Activated naive CD4-positive, alpha-beta T cell treated with anti-CD3 and anti-CD28 coated beads, Interleukin-2, amount 50 U/mL, for 16 hours (primary cell): ENCODE measurements at regions not wholly inside any gene's neighbourhood (a gene's known extent, or its start where the extent isn't known, plus 50 kb on each side); places are given as distances from the start of the nearest gene placed in this dataset.

Experiments used
- DNase-seq: peaks from one replicate; pipeline ENCODE4 v3.0.0-alpha.2; 2020

DNA sequence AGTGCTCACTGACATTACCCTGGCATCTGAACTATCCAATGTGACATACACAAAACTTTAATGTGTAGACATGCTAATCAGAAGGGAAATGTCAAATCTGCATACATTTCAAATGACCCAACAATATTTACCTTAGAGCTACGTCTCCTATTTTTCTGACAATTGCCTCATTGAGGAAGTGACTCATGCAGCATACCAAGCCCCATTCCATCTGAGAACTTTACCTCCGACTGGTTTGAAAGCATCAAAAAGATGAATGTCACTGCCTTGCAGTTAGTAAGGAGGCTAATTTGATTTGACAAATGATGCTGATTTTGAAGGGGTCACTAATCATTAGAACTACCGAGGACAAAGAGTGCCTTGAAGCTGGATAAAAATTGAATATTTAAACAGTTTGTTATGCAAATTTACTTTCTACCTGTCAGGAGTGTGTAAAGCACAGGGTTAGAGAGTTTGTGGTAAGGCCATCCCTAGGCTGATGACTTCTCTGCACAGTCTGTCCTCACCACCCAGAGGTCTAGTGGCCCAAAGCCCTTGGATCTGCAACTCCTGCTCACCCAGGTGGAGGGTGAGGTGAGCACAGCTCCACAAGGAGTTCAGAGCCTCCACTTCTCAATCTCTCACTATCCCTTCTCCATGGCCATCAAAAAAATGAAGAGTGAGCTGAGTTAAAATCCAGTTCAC, 500.3 kb upstream of the C1orf87 start:
- no peak for DNase-seq

DNA sequence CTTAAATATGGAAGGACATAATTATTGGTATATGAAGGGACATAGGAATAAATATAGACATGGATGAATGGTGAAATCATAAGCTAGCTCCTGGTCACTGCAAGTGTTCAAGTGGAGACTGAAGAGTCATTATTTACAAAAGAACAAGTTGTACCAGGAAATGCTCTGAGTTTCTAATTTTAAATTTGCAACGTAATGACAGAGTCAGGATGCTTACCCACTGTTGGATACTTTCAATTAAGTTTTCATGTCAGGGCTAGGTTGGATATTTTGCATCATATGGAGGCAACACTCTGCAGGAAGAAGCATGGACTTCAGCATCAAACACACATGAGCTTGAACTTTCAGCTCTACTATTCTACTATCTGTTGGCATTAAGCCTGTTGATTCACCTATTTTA, 499.6 kb upstream of the C1orf87 start:
- no peak for DNase-seq

DNA sequence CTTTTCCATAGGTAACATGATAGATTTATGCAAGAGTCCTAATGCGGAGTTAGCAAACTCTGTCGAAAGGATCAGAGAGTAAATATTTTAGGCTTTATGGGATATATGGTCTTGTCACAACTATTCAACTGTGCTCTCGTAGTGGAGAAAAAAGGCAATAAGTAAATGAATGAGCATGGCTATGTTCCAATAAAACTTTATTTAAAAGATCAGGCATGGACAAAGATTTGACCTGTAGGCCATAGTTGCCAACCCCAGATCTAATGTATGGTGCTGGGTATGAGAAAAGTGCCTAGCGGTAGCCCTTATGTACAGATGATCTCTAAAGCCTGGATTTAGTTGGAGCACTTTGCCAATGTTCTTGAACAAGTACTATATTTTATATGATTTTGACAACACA, 498.8 kb upstream of the C1orf87 start:
- no peak for DNase-seq

DNA sequence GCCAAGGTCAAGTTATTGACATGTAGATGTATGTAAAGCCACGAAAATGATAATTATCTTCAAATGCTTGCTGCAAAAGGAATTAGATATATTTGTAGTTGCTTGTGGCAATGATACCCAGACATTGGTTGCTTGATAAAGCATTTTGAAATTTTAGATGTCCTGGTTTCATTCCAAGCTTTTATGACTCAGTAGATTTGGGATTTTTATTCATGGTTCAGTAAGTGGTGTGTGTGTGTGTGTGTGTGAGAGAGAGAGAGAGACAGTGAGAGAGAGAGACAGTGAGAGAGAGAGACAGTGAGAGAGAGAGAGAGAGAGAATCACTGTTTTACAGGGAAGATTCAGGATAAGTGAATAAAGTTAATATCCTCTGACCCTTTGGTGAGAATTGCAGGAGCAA, 498.2 kb upstream of the C1orf87 start:
- DNase-seq = no peak

DNA sequence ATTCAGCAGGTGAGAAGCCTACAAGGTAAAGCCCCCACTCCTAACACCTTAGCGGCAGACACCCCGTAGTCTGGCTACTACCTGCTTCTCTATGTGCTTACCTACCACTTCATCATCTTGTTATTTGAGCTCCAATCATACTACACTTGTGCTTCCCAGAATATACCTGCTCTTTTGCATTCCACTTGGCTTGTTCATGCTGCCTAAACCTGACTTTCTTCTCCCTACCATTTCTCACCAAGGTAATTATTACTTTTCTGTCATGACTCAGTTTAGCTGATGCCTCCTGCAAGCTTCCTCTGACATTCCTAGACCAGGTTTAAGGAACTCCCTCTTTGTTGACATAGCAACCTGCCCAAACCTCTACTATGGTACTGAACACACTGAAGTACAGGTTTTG, 495.6 kb upstream of the C1orf87 start:
- DNase-seq = no peak

DNA sequence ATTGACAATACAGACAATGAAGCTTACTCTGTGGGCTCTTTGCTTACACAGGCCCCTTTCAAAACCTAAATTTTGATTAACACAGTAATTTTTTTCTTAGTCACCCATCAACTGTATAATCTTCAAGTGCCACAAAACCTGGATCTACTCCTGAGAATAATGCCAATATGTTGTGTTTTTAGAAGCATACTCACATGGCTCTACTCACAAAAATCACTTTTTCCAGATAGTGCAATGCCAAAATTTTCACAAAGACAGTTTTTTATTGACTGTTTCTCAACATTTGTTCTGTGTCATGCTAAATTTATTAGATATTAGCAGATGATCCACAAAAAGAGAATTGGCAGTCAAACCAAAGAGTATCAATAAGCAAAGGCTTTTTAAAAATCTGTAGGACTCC, 493.7 kb upstream of the C1orf87 start:
- no peak for DNase-seq

DNA sequence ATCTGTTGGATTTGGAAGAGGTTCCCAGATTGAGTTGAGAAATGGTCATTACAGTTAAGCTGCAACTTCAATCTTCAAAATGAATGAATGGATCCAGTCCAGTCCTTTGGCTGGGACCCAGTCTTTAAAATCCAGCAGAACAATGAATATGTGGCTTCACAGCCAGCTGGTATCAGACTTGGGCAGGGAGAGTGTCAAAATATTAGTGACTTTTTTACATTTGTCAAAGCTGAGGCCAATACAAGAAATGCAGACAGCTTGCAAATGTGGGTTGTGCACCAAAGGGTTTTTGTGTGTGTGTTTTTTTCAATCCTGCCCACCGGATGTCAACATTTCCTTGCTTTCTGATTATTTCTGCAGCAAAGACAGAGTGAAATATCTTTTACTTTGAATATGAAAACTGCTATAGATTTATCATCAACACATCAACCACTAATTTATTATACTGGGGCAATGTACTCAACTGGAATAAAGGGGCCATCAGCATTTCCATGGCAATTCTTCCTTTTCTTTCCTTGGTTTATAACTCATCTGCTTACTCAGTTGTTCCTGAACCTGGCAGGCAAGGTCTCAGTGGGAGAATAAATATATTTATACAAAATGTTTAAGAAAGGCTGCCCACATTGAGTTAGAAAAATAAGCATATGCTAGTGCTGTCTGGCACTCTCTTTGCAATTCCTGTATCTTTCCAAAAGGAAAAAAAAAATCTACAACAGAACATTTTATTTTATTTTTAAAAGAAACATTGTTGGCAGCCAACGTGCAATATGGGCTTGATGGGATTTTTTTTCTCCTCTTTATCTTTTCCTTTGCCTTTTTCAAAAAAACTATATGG, 491.6 kb upstream of the C1orf87 start:
- DNase-seq = no peak

DNA sequence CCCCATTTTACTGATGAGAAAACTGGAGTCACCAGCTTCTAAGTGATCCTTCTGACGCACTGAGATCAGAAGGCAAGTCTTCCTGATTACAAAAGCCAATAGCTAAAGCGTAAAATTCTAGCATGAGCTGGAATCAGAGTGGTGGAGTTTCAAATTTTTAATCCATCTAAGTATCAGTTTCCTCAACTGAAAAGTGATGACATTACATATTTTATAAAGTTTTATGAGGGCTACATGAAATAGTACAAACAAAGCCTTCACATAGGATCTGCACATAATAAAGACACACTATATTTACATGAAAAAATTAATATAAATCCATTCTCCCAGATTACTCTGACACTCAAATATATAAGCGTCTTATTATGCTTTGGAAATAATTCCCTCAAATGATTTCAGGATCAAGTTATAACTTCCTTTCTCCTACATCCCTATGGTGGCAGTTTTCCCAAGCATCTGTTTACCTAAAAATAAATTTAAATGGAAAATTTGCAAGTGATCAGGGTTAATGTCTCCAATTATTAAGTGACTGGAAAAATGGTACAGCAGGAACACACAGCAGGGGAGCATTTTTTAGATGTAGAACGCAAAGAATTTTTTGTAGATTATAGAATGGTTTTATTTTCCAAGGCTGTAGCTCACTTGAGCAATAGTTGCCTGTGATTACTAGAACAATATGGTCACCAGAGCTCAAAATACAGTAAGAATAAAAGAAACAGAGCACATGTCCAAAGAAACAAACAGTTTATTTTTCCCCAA, 490.4 kb upstream of the C1orf87 start:
- no peak for DNase-seq

DNA sequence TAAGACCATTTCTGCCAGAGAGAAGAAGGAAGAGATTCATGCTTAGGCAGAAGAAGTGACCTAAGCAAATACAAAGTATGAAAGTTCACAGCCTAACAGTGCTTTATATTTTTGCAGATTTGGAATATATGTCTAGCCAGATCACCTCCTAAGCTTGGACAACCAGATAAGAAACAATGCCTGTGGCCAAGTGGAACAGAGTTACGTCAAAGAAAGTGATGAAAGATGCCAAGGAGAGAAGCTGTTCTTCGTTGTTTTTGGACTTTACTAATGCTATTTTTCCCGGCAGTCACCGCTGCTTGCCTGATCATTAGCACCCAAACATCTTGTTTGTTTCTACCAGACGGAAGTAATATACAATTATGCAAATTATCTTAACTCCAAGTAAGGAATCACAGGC, 489.2 kb upstream of the C1orf87 start:
- DNase-seq = no peak

DNA sequence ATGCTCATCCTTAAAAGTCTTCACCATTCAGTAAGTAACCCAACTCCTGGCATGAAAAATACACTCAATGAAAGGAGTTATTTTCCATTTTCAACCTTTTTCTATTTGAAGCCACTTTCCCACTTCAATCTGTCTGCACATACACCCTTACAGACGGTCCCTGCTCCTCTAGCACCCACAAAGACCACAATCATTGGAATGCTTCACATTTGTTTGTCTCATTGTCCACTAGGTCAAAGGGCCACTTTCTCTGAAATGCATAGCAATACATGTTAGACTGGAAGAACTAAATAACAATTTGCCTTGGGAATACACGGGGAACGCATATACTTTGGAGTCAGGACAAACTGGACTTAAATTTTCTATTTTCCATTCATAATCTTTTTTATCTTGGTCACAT, 487.1 kb upstream of the C1orf87 start:
- DNase-seq = no peak

DNA sequence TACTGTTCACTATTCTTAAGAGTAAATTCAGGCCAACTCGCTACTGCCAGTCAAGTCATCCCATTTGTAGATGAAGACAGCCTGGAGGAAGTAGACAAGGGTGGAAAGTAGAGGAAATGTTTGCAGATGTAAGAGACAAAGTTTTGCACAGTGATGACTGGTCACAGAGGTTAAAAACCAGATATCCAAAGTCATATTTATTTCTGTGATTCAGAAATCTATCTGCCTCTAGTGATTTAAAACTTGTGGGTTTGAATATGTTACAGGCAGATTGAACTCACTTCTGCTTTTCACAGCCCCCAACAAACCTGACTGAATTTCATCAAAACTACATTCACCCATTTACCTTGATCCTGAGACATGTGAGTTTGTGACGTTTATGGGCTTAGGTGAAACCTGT, 484.7 kb upstream of the C1orf87 start:
- no peak for DNase-seq

DNA sequence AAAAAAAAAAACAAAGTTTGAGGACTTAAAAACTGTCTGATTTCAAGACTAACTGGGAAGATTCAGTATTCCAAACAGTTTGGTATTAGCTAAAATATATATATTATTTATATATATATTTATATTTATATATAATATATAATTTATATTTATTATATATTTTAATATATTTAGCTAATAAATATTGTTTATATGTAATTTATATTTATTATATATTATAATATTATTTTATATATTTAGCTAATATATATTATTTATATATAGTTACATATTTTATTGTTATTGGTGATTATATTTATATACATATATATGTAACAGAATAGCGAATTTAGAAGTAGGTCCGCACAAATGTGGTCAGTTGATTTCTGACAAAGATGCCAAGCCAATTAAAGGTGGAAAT, 480.2 kb upstream of the C1orf87 start:
- DNase-seq = no peak

DNA sequence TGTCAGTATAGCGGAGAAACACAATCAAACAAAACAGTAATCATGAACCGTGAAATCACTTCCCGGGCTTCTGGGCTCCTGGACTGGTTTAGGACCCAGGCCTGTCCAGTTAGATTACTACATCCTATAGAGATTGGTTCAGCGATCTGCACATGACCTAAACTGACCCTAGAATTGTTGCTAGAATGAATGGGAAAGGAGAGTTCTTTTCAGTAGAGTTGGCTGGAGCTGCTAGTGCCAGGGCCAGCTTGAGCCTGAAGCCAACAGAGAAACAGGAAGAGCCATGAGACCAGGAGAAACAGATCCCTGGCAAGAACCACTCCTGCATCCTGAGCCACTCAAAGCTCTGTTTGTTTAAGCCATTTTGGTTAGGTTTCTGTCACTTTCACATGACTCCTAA, 474.3 kb upstream of the C1orf87 start:
- DNase-seq = no peak

DNA sequence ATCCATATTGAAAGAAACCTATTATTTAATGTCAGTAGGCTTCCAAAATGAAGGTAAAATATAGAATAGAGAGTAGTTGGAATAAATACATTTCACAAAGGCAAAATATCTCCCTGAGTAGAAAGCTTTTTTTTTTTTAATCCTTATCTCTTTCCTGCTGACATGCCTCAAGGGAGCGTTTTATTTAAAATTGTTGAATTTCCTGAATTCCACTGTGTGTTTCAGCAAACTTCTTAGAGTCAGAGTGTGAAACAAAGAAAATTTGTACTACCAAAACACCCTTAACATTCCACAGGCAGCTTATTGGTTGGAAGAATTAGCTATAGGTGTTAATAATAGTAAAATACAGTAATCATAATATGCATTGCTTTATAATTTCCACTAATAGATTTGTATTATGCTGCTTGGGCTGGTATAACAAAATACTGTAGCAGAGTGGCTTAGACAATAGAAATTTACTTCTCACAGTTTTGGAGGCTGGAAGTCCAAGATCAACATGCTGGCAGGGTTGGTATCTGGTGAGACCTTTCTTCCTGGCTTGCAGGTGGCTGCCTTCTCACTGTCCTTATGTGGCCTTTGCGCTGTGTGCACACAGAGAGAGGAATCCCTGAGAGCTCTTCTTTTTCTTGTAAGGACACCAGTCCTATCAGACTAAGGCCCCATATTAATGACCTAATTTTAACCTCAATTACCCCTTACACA, 468.4 kb upstream of the C1orf87 start:
- no peak for DNase-seq

DNA sequence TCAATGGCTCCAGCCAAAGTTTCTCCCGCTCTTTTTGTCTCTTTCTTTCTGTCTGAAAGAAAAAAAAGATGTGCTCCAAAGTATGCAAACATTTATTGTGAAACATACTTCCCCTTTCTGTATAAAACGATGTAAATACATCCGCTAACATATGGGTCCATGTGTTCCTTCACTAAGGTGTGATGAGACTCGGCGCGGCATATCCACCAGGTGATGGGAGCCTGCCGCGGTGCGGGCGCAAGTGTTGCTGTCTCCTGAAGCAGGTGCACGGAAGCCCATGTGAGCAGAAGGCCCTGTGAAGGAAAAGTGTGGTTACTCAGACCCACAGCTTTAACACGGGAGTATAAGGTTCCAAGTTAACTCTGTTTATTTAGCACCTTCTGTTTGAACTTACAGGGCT, 466.6 kb upstream of the C1orf87 start:
- DNase-seq = no peak

DNA sequence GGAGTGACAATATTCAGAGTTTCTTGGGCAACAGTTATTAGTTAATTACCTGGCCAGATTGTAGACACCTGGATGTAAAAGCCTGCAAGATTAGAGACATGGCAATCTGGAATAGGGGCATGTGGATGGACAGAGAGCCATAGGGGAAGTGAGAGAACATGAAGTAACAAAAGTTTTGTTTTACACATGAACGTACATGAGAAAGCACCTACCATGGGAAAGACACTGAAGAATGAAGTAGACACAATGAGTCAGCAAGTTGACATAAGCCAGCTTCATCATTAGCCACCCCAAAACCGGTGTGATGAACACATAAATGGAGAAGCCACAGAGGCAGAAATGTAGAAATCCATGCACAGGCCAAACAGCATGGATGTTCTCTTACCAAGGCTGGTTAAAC, 462.1 kb upstream of the C1orf87 start:
- no peak for DNase-seq

DNA sequence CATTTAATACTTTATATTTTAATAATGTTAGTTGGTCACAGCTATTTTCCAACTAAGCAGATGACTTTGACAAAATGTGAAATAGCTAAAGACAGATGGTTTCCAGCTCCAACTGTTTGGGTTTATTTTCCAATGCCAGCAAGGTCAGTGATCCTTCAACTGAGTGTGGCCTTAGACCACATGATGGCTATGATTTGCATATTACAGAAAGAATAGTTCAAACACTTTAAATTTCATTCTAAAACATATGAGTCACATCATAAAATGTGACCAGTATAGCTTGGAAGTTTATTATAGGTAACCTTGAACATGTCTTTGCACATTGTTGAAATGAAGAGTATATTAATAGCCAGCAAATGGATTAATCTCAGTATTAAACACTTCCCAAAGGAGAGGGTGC, 454.0 kb upstream of the C1orf87 start:
- no peak for DNase-seq

DNA sequence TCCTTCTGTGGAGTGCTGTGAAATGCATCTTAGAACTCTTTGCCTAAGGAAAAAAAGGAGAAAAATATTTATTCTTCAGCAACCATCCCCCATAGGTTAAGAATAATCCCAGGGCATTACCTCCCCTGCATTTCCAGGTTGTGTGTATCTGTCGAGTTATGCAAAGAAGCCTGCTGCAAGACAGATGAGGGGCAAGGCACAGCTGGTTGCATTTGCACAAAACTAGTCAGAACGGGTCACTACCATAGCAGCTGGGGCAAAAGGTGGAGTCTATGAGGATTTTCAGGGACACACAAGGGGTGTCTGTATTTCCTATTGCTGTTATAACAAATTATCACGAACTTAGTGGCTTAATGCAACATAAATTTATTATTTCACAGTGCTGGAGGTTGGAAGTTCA, 443.4 kb upstream of the C1orf87 start:
- DNase-seq = no peak

DNA sequence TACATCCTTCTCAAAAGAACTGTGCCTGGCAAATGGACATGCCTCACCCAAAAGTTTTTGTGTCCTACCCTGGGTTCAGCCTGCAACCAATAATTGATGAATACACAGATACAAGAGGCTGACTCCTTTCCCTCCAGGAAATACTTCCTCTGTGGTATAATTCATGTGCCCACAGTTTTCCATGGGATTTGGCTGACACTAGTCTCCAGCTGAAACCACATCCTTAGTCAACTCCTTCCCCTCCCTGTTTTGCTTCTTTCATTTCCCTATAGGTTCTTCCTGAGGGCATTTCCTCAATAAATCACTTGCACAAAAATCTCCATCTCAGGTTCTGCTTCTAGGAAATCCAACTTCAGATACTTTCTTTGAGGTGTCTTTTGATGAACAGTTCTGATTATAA, 436.6 kb upstream of the C1orf87 start:
- DNase-seq = no peak

DNA sequence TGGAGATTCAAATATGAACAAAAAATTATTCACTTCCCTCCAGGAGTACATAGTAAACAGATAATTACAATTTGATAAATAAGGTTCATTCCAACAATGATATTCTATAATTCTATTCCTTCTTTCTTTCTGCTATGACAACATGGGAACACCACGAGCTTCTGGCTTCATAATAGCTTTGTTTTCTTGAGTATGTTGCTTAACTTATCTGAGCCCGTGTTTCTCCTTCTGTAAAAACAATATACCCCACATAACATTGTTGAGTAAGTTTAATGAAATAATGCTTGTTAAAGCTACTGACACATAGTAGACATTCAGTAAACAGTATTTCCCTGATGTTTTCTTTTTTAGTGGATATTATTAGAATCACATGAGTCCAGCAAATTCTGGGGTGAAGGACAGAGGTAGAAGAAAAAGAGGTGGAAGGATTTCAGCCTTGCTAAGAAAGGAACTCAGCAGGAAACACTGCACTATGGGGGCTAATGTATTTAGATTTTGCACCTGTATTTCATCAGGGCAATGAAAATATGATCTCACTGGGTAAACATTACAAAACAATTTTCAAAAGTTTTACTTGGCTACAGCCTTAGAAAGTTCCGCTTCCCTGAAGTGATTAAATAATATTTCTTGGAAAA, 430.8 kb upstream of the C1orf87 start:
- DNase-seq = no peak

DNA sequence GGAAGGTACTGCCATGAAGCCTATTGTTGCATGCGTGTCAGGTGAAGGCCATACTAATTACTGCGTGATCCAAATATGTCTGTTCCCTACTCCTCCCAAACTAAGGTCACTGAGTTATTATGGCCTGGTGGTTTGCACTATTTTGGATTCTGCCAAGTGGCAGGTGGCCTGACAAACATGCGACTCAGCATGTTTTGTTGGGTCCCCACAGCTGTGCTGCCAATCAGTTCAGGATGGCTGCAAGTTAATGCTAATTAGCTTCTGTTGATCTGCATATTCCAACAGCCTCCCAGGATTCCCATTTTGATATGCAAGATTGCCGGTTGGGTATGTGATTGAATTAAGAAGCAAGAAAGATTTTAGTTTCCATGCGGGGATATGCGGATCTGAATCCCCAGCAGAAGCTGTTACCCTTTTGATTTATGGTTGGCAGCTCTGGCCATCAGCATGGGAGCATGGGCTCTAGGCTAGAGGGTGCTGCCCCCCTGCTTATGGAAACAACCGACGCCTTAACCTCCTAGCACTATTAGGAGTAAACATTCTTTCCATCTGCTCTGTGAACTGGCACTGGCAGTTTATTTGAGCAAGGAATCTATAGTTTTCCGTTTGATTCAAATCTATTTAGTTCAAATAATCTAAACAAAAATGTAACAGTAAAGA, 429.8 kb upstream of the C1orf87 start:
- no peak for DNase-seq

DNA sequence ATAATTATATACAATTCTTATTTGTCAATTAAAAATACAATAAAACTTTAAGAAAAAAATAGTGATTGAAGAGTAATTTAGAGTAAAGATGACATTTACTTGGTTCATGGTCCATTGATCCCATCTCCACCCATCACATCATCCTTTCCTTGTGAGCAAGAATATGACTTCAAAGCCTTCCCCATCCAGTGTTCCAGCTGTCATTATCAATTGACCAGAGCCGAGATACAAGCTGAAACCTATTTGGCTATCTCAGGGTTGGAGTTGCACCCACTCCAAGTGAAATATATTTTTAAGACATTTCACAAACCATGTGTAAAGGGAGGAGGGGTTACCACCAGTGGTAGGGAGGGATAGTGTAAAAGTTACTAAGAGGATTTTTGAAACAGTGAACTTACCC, 428.9 kb upstream of the C1orf87 start:
- DNase-seq = no peak
